ENCODE measurements at regions not wholly inside any gene's neighbourhood (a gene's known extent, or its start where the extent isn't known, plus 50 kb on each side); places are given as distances from the start of the nearest gene placed in this dataset.
"Not testable (repeated sequence)": the region's sequence is repeated elsewhere in the genome, so short reads cannot be mapped to it uniquely, and the experiment has no call there.

GRCh38 chr11:96697466-96697865 is 307.7 kb downstream of the JRKL start:
- DNase-seq (ENCODE audit: low spot score): no peak

GRCh38 chr11:96704847-96705246 is 315.0 kb downstream of the JRKL start:
- DNase-seq (ENCODE audit: low spot score): no peak

- no peak for DNase-seq (ENCODE audit: low spot score)
Measured at GRCh38 chr11:96706761-96707160, 316.9 kb downstream of the JRKL start.

GRCh38 chr11:96707273-96707672 is 317.5 kb downstream of the JRKL start:
- DNase-seq (ENCODE audit: low spot score): no peak

GRCh38 chr11:96708219-96708878 is 318.5 kb downstream of the JRKL start:
- DNase-seq (ENCODE audit: low spot score): no peak

- DNase-seq (ENCODE audit: low spot score): no peak
Measured at GRCh38 chr11:96713301-96713700, 323.5 kb downstream of the JRKL start.

- DNase-seq (ENCODE audit: low spot score): no peak
Measured at GRCh38 chr11:96714689-96715088, 324.9 kb downstream of the JRKL start.

- DNase-seq (ENCODE audit: low spot score): no peak
Measured at GRCh38 chr11:96715208-96715607, 325.4 kb downstream of the JRKL start.

GRCh38 chr11:96736601-96737000 is 346.8 kb downstream of the JRKL start:
- DNase-seq (ENCODE audit: low spot score): no peak

GRCh38 chr11:96738311-96738710 is 348.5 kb downstream of the JRKL start:
- no peak for DNase-seq (ENCODE audit: low spot score)

GRCh38 chr11:96741068-96741467 is 351.3 kb downstream of the JRKL start:
- no peak for DNase-seq (ENCODE audit: low spot score)

- DNase-seq (ENCODE audit: low spot score): no peak
Measured at GRCh38 chr11:96744697-96745096, 354.9 kb downstream of the JRKL start.

GRCh38 chr11:96748639-96749370 is 359.0 kb downstream of the JRKL start:
- no peak for DNase-seq (ENCODE audit: low spot score)

GRCh38 chr11:96751807-96752206 is 362.0 kb downstream of the JRKL start:
- not testable (repeated sequence) for DNase-seq (ENCODE audit: low spot score)

- DNase-seq (ENCODE audit: low spot score): no peak
Measured at GRCh38 chr11:96752221-96752620, 362.4 kb downstream of the JRKL start.

- DNase-seq (ENCODE audit: low spot score): no peak
Measured at GRCh38 chr11:96753997-96754396, 364.2 kb downstream of the JRKL start.

GRCh38 chr11:96755209-96755608 is 365.4 kb downstream of the JRKL start:
- DNase-seq (ENCODE audit: low spot score): no peak

- DNase-seq (ENCODE audit: low spot score): no peak
Measured at GRCh38 chr11:96755752-96756151, 365.9 kb downstream of the JRKL start.

GRCh38 chr11:96758957-96759356 is 369.1 kb downstream of the JRKL start:
- no peak for DNase-seq (ENCODE audit: low spot score)

- no peak for DNase-seq (ENCODE audit: low spot score)
Measured at GRCh38 chr11:96760306-96760705, 370.5 kb downstream of the JRKL start.

- DNase-seq (ENCODE audit: low spot score): no peak
Measured at GRCh38 chr11:96760815-96761214, 371.0 kb downstream of the JRKL start.

- DNase-seq (ENCODE audit: low spot score): no peak
Measured at GRCh38 chr11:96761451-96761850, 371.6 kb downstream of the JRKL start.

GRCh38 chr11:96763244-96763643 is 373.4 kb downstream of the JRKL start:
- no peak for DNase-seq (ENCODE audit: low spot score)

GRCh38 chr11:96778272-96778671 is 388.5 kb downstream of the JRKL start:
- DNase-seq (ENCODE audit: low spot score): no peak

Measured in ecto neural progenitor cell (in vitro differentiated cells).